Colonic mucosa (tissue), 4 donors: ENCODE measurements at regions not wholly inside any gene's neighbourhood (a gene's known extent, or its start where the extent isn't known, plus 50 kb on each side); places are given as distances from the start of the nearest gene placed in this dataset.
"Not testable (repeated sequence)": the region's sequence is repeated elsewhere in the genome, so short reads cannot be mapped to it uniquely, and the experiment has no call there.

Source experiments
- DNase-seq: peaks from one replicate; pipeline ENCODE4 v3.0.0-alpha.2; 2020
- H3K27ac ChIP-seq: fragments of 200-600 bp; one replicate; pipeline ENCODE4 v1.8.0; 2021
- H3K27me3 ChIP-seq: fragments of 200-600 bp; one replicate; pipeline ENCODE4 v1.8.0; 2021
- H3K36me3 ChIP-seq: fragments of 200-600 bp; one replicate; pipeline ENCODE4 v1.8.0; 2021
- H3K4me1 ChIP-seq: fragments of 200-600 bp; one replicate; pipeline ENCODE4 v1.8.0; 2021; ENCODE audit warnings: mild to moderate bottlenecking
- H3K4me3 ChIP-seq: fragments of 200-600 bp; one replicate; pipeline ENCODE4 v1.8.0; 2021
- H3K9ac ChIP-seq, 2 donors: one replicate each; pipeline ENCODE4 v1.7.0; 2013; ENCODE audit warnings: control low read depth in 2 of 2, low read depth in 2 of 2, low read length in 2 of 2
- H3K9me3 ChIP-seq: fragments of 200-600 bp; one replicate; pipeline ENCODE4 v1.8.0; 2021
- CTCF ChIP-seq: fragments of 200-600 bp; IDR thresholded peaks from one replicate; pipeline ENCODE4 v1.8.0; 2022; ENCODE audit warnings: antibody characterized with exemption, mild to moderate bottlenecking
- intact Hi-C: fragments of 100-400 bp; cut with DNase I; formaldehyde crosslinking; loops from one replicate; pipeline ENCODE4 v1.14.1; 2022
- donor health status: healthy.
- donor health status: DM: no; HTN: no; CAD: no.
- donor health status: DM: no; HTN: no; CAD: no.

GRCh38 chr3:64796607-64797399 lies 109.0 kb upstream of the ADAMTS9 start:
- no peaks in the 10 kb centered on the region for H3K27me3 ChIP-seq
- no peak overlapping the region for H3K9ac ChIP-seq
- H3K36me3 ChIP-seq: no peaks in the 10 kb centered on the region
- no peak for TF ChIP-seq CTCF
- no peaks in the 10 kb centered on the region for H3K9me3 ChIP-seq
- H3K4me3 ChIP-seq: no peak overlapping the region
- no peaks in the 10 kb centered on the region for H3K4me1 ChIP-seq
- intact Hi-C loops: no loop called here
- DNase-seq: no peak
- no peak overlapping the region for H3K27ac ChIP-seq

- Histone ChIP-seq H3K9ac (no peak overlapping the region), H3K9me3 (no peaks in the 10 kb centered on the region), H3K4me3 (no peak overlapping the region), H3K27me3 (no peaks in the 10 kb centered on the region), H3K36me3 (no peaks in the 10 kb centered on the region), H3K4me1 (no peaks in the 10 kb centered on the region), H3K27ac (no peak overlapping the region)
- no peak for DNase-seq
- intact Hi-C loops: no loop called here
- no peak for TF ChIP-seq CTCF
These were observed 104.6 kb upstream of the ADAMTS9 start for GRCh38 chr3:64792445-64792844.

GRCh38 chr3:64789111-64789510 lies 101.3 kb upstream of the ADAMTS9 start:
- no peak for TF ChIP-seq CTCF
- intact Hi-C loops: no loop called here
- H3K9me3 ChIP-seq: no peaks in the 10 kb centered on the region
- no peaks in the 10 kb centered on the region for H3K27me3 ChIP-seq
- H3K27ac ChIP-seq: no peak overlapping the region
- no peaks in the 10 kb centered on the region for H3K36me3 ChIP-seq
- no peak overlapping the region for H3K4me3 ChIP-seq
- no peak for DNase-seq
- no peaks in the 10 kb centered on the region for H3K4me1 ChIP-seq
- no peak overlapping the region for H3K9ac ChIP-seq

DNA sequence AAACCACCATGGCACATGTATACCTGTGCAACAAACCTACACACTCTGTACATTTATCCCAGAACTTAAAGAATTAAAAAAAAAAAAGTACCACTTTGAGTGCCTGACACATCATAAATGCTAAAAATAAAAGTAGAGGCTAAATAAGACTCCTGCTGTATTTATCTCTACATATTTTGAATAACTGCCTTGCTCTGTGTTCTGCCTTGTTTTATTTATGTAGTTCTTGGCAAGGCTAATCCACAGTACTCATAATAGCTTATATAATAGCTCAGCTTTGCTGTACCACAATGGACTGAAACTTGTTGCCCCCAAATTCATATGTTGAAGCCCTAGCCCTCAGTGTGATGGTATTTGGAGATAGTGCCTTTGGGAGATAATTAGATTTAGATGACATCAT lies 95.4 kb upstream of the ADAMTS9 start:
- Histone ChIP-seq H3K9me3 (no peaks in the 10 kb centered on the region), H3K9ac (no peak overlapping the region), H3K36me3 (no peaks in the 10 kb centered on the region), H3K27ac (no peak overlapping the region), H3K27me3 (no peaks in the 10 kb centered on the region), H3K4me1 (no peaks in the 10 kb centered on the region), H3K4me3 (no peak overlapping the region)
- no peak for DNase-seq
- intact Hi-C loops: no loop called here
- no peak for TF ChIP-seq CTCF

DNA sequence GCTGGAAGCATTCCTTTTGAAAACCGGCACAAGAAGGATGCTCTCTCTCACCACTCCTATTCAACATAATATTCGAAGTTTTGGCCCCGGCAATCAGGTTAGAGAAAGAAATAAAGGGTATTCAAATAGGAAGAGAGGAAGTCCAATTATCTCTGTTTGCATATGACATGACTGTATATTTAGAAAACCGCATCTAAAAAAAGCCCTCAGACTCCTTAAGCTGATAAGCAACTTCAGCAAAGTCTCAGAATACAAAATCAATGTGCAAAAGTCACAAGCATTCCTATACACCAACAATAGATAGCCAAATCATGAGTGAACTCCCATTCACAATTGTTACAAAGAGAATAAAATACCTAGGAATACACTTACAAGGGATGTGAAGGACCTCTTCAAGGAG lies 93.1 kb upstream of the ADAMTS9 start:
- intact Hi-C loops, H3K4me3 ChIP-seq, H3K9ac ChIP-seq, H3K27me3 ChIP-seq, H3K9me3 ChIP-seq, H3K36me3 ChIP-seq, DNase-seq, H3K27ac ChIP-seq, H3K4me1 ChIP-seq: not testable (repeated sequence)

DNA sequence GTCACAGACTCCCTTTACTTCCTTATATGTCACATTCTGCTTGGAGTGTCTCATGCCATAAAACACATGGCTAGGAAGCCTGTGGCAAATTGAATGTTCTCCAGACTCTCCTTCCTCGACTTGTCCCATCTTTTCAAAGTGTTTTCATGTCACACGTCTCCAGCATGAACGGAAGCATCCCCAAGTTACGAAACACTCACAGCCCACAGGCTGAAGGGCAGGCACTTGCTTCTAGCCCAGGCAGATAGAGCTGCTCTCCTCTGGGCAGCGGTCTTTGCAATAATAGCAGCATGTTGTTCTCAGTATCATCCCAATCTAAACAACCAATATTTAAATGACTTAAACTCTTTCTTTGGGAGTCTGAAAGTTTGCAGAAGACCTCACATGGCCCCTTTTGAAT lies 85.3 kb upstream of the ADAMTS9 start:
- Histone ChIP-seq H3K9ac (no peak overlapping the region), H3K4me3 (no peak overlapping the region), H3K36me3 (no peaks in the 10 kb centered on the region), H3K27me3 (no peaks in the 10 kb centered on the region), H3K9me3 (no peaks in the 10 kb centered on the region), H3K4me1 (no peaks in the 10 kb centered on the region), H3K27ac (no peak overlapping the region)
- no peak for TF ChIP-seq CTCF
- intact Hi-C loops: no loop called here
- no peak for DNase-seq
